ENCODE measurements at regions not wholly inside any gene's neighbourhood (a gene's known extent, or its start where the extent isn't known, plus 50 kb on each side); places are given as distances from the start of the nearest gene placed in this dataset.

DNA sequence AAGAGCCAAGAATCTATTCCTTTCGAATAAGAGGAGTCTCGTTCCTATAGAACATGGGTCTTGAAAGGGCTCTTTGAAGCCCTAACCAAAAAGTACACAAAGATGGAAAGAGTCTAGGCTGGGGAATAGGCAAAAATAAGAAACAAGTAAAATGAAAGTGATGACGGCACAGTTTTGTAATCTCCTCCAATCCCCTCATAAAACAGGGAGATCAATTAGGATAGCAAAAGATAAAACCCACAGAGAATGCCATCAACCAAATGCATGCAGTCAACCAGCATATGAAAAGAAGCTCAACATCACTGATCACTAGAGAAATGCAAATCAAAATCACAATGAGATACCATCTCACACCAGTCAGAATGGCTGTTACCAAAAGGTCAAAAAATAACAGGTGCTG, 122.4 kb upstream of the LSM14A start:
- TF ChIP-seq, protein P1, sequence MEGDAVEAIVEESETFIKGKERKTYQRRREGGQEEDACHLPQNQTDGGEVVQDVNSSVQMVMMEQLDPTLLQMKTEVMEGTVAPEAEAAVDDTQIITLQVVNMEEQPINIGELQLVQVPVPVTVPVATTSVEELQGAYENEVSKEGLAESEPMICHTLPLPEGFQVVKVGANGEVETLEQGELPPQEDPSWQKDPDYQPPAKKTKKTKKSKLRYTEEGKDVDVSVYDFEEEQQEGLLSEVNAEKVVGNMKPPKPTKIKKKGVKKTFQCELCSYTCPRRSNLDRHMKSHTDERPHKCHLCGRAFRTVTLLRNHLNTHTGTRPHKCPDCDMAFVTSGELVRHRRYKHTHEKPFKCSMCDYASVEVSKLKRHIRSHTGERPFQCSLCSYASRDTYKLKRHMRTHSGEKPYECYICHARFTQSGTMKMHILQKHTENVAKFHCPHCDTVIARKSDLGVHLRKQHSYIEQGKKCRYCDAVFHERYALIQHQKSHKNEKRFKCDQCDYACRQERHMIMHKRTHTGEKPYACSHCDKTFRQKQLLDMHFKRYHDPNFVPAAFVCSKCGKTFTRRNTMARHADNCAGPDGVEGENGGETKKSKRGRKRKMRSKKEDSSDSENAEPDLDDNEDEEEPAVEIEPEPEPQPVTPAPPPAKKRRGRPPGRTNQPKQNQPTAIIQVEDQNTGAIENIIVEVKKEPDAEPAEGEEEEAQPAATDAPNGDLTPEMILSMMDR (IDR thresholded peaks at IDR 0.05 in 4 of 5, conservative IDR thresholded peaks at IDR 0.05 in 1 of 5): no peak
- TF ChIP-seq POLR2A (IDR thresholded peaks at IDR 0.05): no peak
